Activated naive CD4-positive, alpha-beta T cell treated with Interleukin-2 at 50 U/mL for 16 hours (primary cell): ENCODE measurements at regions not wholly inside any gene's neighbourhood (a gene's known extent, or its start where the extent isn't known, plus 50 kb on each side); places are given as distances from the start of the nearest gene placed in this dataset.
A peak's percentile ranks its signal among the peaks of the same experiment; 100 is the strongest.
"Not testable (repeated sequence)": the region's sequence is repeated elsewhere in the genome, so short reads cannot be mapped to it uniquely, and the experiment has no call there.

Experiments
- DNase-seq: peaks from one replicate; pipeline ENCODE4 v3.0.0-alpha.2; 2020

GRCh38 chr4:189207872-189208271, 732.8 kb upstream of the FRG1 start:
- no peak for DNase-seq

- no peak for DNase-seq
These were observed 725.1 kb upstream of the FRG1 start for GRCh38 chr4:189215574-189215973.

- no peak for DNase-seq
These were observed 719.0 kb upstream of the FRG1 start for GRCh38 chr4:189221691-189222090.

GRCh38 chr4:189228726-189229125, 711.9 kb upstream of the FRG1 start:
- no peak for DNase-seq

- no peak for DNase-seq
These were observed 708.4 kb upstream of the FRG1 start for GRCh38 chr4:189232274-189232673.

- DNase-seq = peak; percentile 11
These were observed 706.9 kb upstream of the FRG1 start for GRCh38 chr4:189233754-189234153.

- not testable (repeated sequence) for DNase-seq
These were observed 705.7 kb upstream of the FRG1 start for GRCh38 chr4:189234948-189235347.

- no peak for DNase-seq
These were observed 705.1 kb upstream of the FRG1 start for GRCh38 chr4:189235599-189235998.

- DNase-seq = not testable (repeated sequence)
These were observed 704.4 kb upstream of the FRG1 start for GRCh38 chr4:189236321-189236720.

- DNase-seq = no peak
These were observed 703.3 kb upstream of the FRG1 start for GRCh38 chr4:189237340-189237739.

- DNase-seq = no peak
These were observed 685.0 kb upstream of the FRG1 start for GRCh38 chr4:189255636-189256035.

- no peak for DNase-seq
These were observed 679.2 kb upstream of the FRG1 start for GRCh38 chr4:189261475-189261874.

- DNase-seq = no peak
These were observed 675.2 kb upstream of the FRG1 start for GRCh38 chr4:189265515-189265914.

GRCh38 chr4:189267312-189267965, 673.2 kb upstream of the FRG1 start:
- no peak for DNase-seq

GRCh38 chr4:189278597-189279165, 662.0 kb upstream of the FRG1 start:
- no peak for DNase-seq

GRCh38 chr4:189279188-189279587, 661.5 kb upstream of the FRG1 start:
- DNase-seq = no peak

GRCh38 chr4:189285377-189285776, 655.3 kb upstream of the FRG1 start:
- no peak for DNase-seq

- no peak for DNase-seq
These were observed 648.7 kb upstream of the FRG1 start for GRCh38 chr4:189291939-189292338.

GRCh38 chr4:189293459-189293858, 647.2 kb upstream of the FRG1 start:
- DNase-seq = no peak

- no peak for DNase-seq
These were observed 646.1 kb upstream of the FRG1 start for GRCh38 chr4:189294574-189294973.

GRCh38 chr4:189299706-189300105, 641.0 kb upstream of the FRG1 start:
- no peak for DNase-seq

- DNase-seq = no peak
These were observed 639.0 kb upstream of the FRG1 start for GRCh38 chr4:189301692-189302091.

- DNase-seq = no peak
These were observed 638.0 kb upstream of the FRG1 start for GRCh38 chr4:189302719-189303118.

GRCh38 chr4:189304167-189304566, 636.5 kb upstream of the FRG1 start:
- no peak for DNase-seq

- no peak for DNase-seq
These were observed 635.9 kb upstream of the FRG1 start for GRCh38 chr4:189304809-189305208.
